PC-3 (cell line): ENCODE measurements at regions not wholly inside any gene's neighbourhood (a gene's known extent, or its start where the extent isn't known, plus 50 kb on each side); places are given as distances from the start of the nearest gene placed in this dataset.

Source experiments
- ATAC-seq: fragments of 200-7000 bp; cut with Tn5 transposase; 2 replicates; pipeline ENCODE4 v1.9.1; 2020; ENCODE audit warnings: mild to moderate bottlenecking, moderate library complexity
- BruUV-seq: library from RNA; stranded (reverse); fragments of 400-500 nt; replicated peaks from 2 replicates; lab custom pipeline; 2021; lab: Mats Ljungman, UMichigan
- CTCF ChIA-PET: fragments of 300-600 bp; sonication (Branson Sonifier 250); formaldehyde crosslinking; loops from one replicate; lab custom pipeline; 2022; ENCODE audit warnings: antibody characterized with exemption; lab: Charles Lee
- POLR2A ChIA-PET: fragments of 300-600 bp; sonication (Branson Sonifier 250); formaldehyde crosslinking; loops from one replicate; lab custom pipeline; 2022; ENCODE audit warnings: antibody characterized with exemption; ENCODE audit not compliant: unreplicated experiment; lab: Charles Lee
- DNase-seq: peaks from one replicate; pipeline ENCODE4 v3.0.0-alpha.2; 2015
- H2AFZ ChIP-seq: fragments of 300-600 bp; sonication (generic); 2 replicates; pipeline ENCODE4 v1.6.0; 2016; ENCODE audit warnings: antibody characterized with exemption, low read length
- H3F3A ChIP-seq: fragments of 300-600 bp; sonication (generic); one replicate; pipeline ENCODE4 v1.6.0; 2017; ENCODE audit warnings: antibody characterized with exemption, low read length, control low read depth, mild to moderate bottlenecking; ENCODE audit not compliant: unreplicated experiment
- H3K27ac ChIP-seq: fragments of 300-600 bp; sonication (generic); 2 replicates; pipeline ENCODE4 v1.5.1; 2016; ENCODE audit warnings: mild to moderate bottlenecking, low read length
- H3K27me3 ChIP-seq: fragments of 300-600 bp; sonication (generic); 2 replicates; pipeline ENCODE4 v1.6.1; 2016; ENCODE audit warnings: low read length, mixed read lengths
- H3K36me3 ChIP-seq: fragments of 300-600 bp; sonication (generic); 2 replicates; pipeline ENCODE4 v1.6.1; 2016; ENCODE audit warnings: low read depth, mixed run types, low read length, mixed read lengths
- H3K4me1 ChIP-seq: fragments of 300-600 bp; sonication (generic); 2 replicates; pipeline ENCODE4 v1.5.1; 2016; ENCODE audit warnings: low read length; ENCODE audit not compliant: insufficient read depth
- H3K4me2 ChIP-seq: fragments of 300-600 bp; sonication (generic); 2 replicates; pipeline ENCODE4 v1.6.0; 2016; ENCODE audit warnings: low read length
- H3K4me3 ChIP-seq: fragments of 300-600 bp; sonication (generic); 2 replicates; pipeline ENCODE4 v1.5.1; 2016; ENCODE audit warnings: mild to moderate bottlenecking, low read length, mixed read lengths
- H3K79me2 ChIP-seq: fragments of 300-600 bp; sonication (generic); 2 replicates; pipeline ENCODE4 v1.6.1; 2017; ENCODE audit warnings: low read length, mixed read lengths
- H3K9ac ChIP-seq: fragments of 300-600 bp; sonication (generic); 2 replicates; pipeline ENCODE4 v1.6.0; 2016; ENCODE audit warnings: mild to moderate bottlenecking, low read length
- H3K9me2 ChIP-seq: fragments of 300-600 bp; sonication (generic); replicated peaks from 2 replicates; pipeline ENCODE4 v1.6.1; 2016; ENCODE audit warnings: mixed run types, low read length, mixed read lengths
- H3K9me3 ChIP-seq: fragments of 300-600 bp; sonication (generic); 2 replicates; pipeline ENCODE4 v1.6.1; 2016; ENCODE audit warnings: low read length, mixed read lengths
- H4K20me1 ChIP-seq: fragments of 300-600 bp; sonication (generic); 2 replicates; pipeline ENCODE4 v1.6.1; 2016; ENCODE audit warnings: low read length, mixed read lengths
- CTCF ChIP-seq: fragments of 300-600 bp; sonication (generic); conservative IDR thresholded peaks from 2 replicates; pipeline ENCODE4 v1.5.1; 2017; ENCODE audit warnings: antibody characterized with exemption, low read depth, mild to moderate bottlenecking, low read length
- EZH2 ChIP-seq: fragments of 300-600 bp; sonication (generic); IDR thresholded peaks from one replicate; pipeline ENCODE4 v1.6.1; 2017; ENCODE audit warnings: antibody characterized with exemption, mild to moderate bottlenecking, low read length; ENCODE audit not compliant: unreplicated experiment
- EZH2phosphoT487 ChIP-seq: fragments of 300-600 bp; sonication (generic); IDR thresholded peaks from 2 replicates; pipeline ENCODE4 v1.6.1; 2018; ENCODE audit warnings: mild to moderate bottlenecking, antibody characterized with exemption, low read length, borderline replicate concordance
- intact Hi-C: fragments of 100-400 bp; cut with micrococcal nuclease; formaldehyde crosslinking; loops from 2 replicates; pipeline ENCODE4 v1.9.0; 2023

GRCh38 chr3:87975716-87976115, 83.1 kb downstream of the CGGBP1 start:
- DNase-seq, result no peak
- Histone ChIP-seq H3K4me3 (no peak overlapping the region), H3K4me2 (no peak overlapping the region), H3F3A (no peaks in the 10 kb centered on the region), H3K4me1 (peaks cover 12% of the 10 kb centered on the region), H3K9me2 (no peaks in the 10 kb centered on the region), H3K27me3 (no peaks in the 10 kb centered on the region), H3K9me3 (no peaks in the 10 kb centered on the region), H3K27ac (no peak overlapping the region), H3K79me2 (no peaks in the 10 kb centered on the region), H3K9ac (no peak overlapping the region), H4K20me1 (no peaks in the 10 kb centered on the region), H2AFZ (no peak overlapping the region), H3K36me3 (no peaks in the 10 kb centered on the region)
- BruUV-seq, result no TSS peak
- CTCF ChIA-PET, result no interaction called here
- intact Hi-C loops, result no loop called here
- no peak for ATAC-seq
- POLR2A ChIA-PET, result no interaction called here
- TF ChIP-seq EZH2phosphoT487, result no peak
- TF ChIP-seq CTCF, result no peak
- TF ChIP-seq EZH2, result no peak

- Histone ChIP-seq H3K4me1 (peaks cover 12% of the 10 kb centered on the region), H3F3A (no peaks in the 10 kb centered on the region), H4K20me1 (no peaks in the 10 kb centered on the region), H3K4me2 (no peak overlapping the region), H3K9me3 (no peaks in the 10 kb centered on the region), H3K36me3 (no peaks in the 10 kb centered on the region), H3K27ac (no peak overlapping the region), H3K9ac (no peak overlapping the region), H3K79me2 (no peaks in the 10 kb centered on the region), H3K4me3 (no peak overlapping the region), H3K9me2 (no peaks in the 10 kb centered on the region), H2AFZ (no peak overlapping the region), H3K27me3 (no peaks in the 10 kb centered on the region)
- TF ChIP-seq CTCF (no peak), EZH2phosphoT487 (no peak), EZH2 (no peak)
- intact Hi-C loops, result no loop called here
- no peak for ATAC-seq
- CTCF ChIA-PET, result no interaction called here
- no peak for DNase-seq
- POLR2A ChIA-PET, result no interaction called here
- no TSS peak for BruUV-seq
Measured at GRCh38 chr3:87973906-87974305, 84.9 kb downstream of the CGGBP1 start.

- H3K27ac ChIP-seq, result no peak overlapping the region
- H3K9ac ChIP-seq, result no peak overlapping the region
- TF ChIP-seq CTCF (no peak), EZH2phosphoT487 (no peak), EZH2 (no peak)
- no TSS peak for BruUV-seq
- no peaks in the 10 kb centered on the region for H3K9me3 ChIP-seq
- intact Hi-C loops, result no loop called here
- H3K4me1 ChIP-seq, result no peaks in the 10 kb centered on the region
- no peaks in the 10 kb centered on the region for H3K36me3 ChIP-seq
- no peak overlapping the region for H3K4me3 ChIP-seq
- POLR2A ChIA-PET, result no interaction called here
- CTCF ChIA-PET, result no interaction called here
- H3K9me2 ChIP-seq, result no peaks in the 10 kb centered on the region
- DNase-seq (no peak), ATAC-seq (no peak)
- no peaks in the 10 kb centered on the region for H3F3A ChIP-seq
- H3K27me3 ChIP-seq, result no peaks in the 10 kb centered on the region
- no peaks in the 10 kb centered on the region for H3K79me2 ChIP-seq
- H4K20me1 ChIP-seq, result no peaks in the 10 kb centered on the region
- no peak overlapping the region for H3K4me2 ChIP-seq
- H2AFZ ChIP-seq, result no peak overlapping the region
Measured at GRCh38 chr3:87969620-87970019, 89.2 kb downstream of the CGGBP1 start.
